NT2/D1 (cell line): ENCODE measurements at regions not wholly inside any gene's neighbourhood (a gene's known extent, or its start where the extent isn't known, plus 50 kb on each side); places are given as distances from the start of the nearest gene placed in this dataset.

Source experiments
- DNase-seq: peaks from one replicate; pipeline ENCODE4 v3.0.0-alpha.2; 2011; ENCODE audit warnings: low read depth, low spot score
- H3K27me3 ChIP-seq: 2 replicates; pipeline ENCODE4 v1.6.0; 2011; ENCODE audit warnings: mild to moderate bottlenecking; ENCODE audit not compliant: insufficient read length, insufficient read depth
- H3K36me3 ChIP-seq: 2 replicates; pipeline ENCODE4 v1.6.1; 2011; ENCODE audit warnings: mild to moderate bottlenecking, low read length, mixed read lengths; ENCODE audit not compliant: insufficient read depth, insufficient read length
- H3K4me1 ChIP-seq: 2 replicates; pipeline ENCODE4 v1.5.1; 2011; ENCODE audit not compliant: insufficient read depth, insufficient read length
- H3K4me3 ChIP-seq: 2 replicates; pipeline ENCODE4 v1.5.1; 2011; ENCODE audit warnings: low read depth; ENCODE audit not compliant: insufficient read length
- H3K9ac ChIP-seq: 2 replicates; pipeline ENCODE4 v1.6.0; 2011; ENCODE audit warnings: low read depth; ENCODE audit not compliant: insufficient read length
- H3K9me3 ChIP-seq: 2 replicates; pipeline ENCODE4 v1.5.1; 2011; ENCODE audit warnings: mild to moderate bottlenecking, low read length; ENCODE audit not compliant: insufficient read depth
- SUZ12 ChIP-seq: IDR thresholded peaks from 2 replicates; pipeline ENCODE4 v1.6.1; 2011; ENCODE audit not compliant: insufficient read length, insufficient read depth; ENCODE audit errors: extremely low read depth
- YY1 ChIP-seq: IDR thresholded peaks from 2 replicates; pipeline ENCODE4 v1.6.1; 2011; ENCODE audit not compliant: insufficient read length, insufficient read depth
- ZNF274 ChIP-seq: IDR thresholded peaks from 2 replicates; pipeline ENCODE4 v1.6.1; 2011; ENCODE audit warnings: mild to moderate bottlenecking, low read depth, low read length

DNA sequence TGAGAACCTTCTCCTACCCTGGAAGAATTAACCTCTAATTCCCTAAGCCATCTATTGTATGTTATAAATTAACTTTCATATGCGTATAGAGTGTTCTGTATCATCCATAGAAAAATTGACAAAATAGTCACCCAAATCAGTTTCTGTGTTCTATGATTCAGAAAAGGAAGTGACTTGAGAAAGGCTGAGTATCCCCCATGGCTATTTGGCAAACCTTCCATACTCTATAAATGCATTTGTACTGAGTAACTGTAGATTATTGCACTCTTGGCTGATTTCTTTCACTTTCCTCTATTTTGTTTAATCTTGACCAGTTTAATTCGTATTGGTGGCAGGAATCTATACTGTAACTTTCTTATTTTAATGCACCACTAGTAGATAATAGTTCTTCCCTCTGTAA lies 182.2 kb downstream of the HTR7 start:
- Histone ChIP-seq H3K36me3 (no peaks in the 10 kb centered on the region), H3K9ac (no peak overlapping the region), H3K4me1 (no peaks in the 10 kb centered on the region), H3K4me3 (no peak overlapping the region), H3K9me3 (no peaks in the 10 kb centered on the region), H3K27me3 (no peaks in the 10 kb centered on the region)
- DNase-seq, result no peak
- no peak for TF ChIP-seq SUZ12
- no peak for TF ChIP-seq YY1
- TF ChIP-seq ZNF274, result no peak
